GM12872 (cell line): ENCODE measurements at regions not wholly inside any gene's neighbourhood (a gene's known extent, or its start where the extent isn't known, plus 50 kb on each side); places are given as distances from the start of the nearest gene placed in this dataset.

Experiments
- CTCF ChIP-seq: IDR thresholded peaks from 3 replicates; pipeline ENCODE4 v1.5.1; 2011; ENCODE audit warnings: low read depth, mild to moderate bottlenecking, low read length, moderate library complexity; ENCODE audit not compliant: insufficient read depth

- no peak for TF ChIP-seq CTCF
Measured at GRCh38 chr18:60319129-60319528, 53.4 kb downstream of the MC4R start.

- no peak for TF ChIP-seq CTCF
Measured at GRCh38 chr18:60311676-60312360, 60.8 kb downstream of the MC4R start.

- no peak for TF ChIP-seq CTCF
Measured at GRCh38 chr18:60295674-60296073, 76.9 kb downstream of the MC4R start.

GRCh38 chr18:60292186-60292585 is 80.4 kb downstream of the MC4R start:
- TF ChIP-seq CTCF, result no peak

GRCh38 chr18:60279391-60279790 is 93.2 kb downstream of the MC4R start:
- TF ChIP-seq CTCF, result no peak

GRCh38 chr18:60277855-60278480 is 94.6 kb downstream of the MC4R start:
- TF ChIP-seq CTCF, result no peak

- no peak for TF ChIP-seq CTCF
Measured at GRCh38 chr18:60267391-60268058, 105.0 kb downstream of the MC4R start.
